ENCODE measurements at regions not wholly inside any gene's neighbourhood (a gene's known extent, or its start where the extent isn't known, plus 50 kb on each side); places are given as distances from the start of the nearest gene placed in this dataset.

GRCh38 chr3:151630035-151630434, 103.7 kb upstream of the AADACL2 start:
- TF ChIP-seq CTCF (conservative IDR thresholded peaks at IDR 0.05) (no peak), EZH2 (IDR thresholded peaks at IDR 0.05; ENCODE audit: low read depth) (no peak)

Data from PC-9 (cell line).